ENCODE measurements at regions not wholly inside any gene's neighbourhood (a gene's known extent, or its start where the extent isn't known, plus 50 kb on each side); places are given as distances from the start of the nearest gene placed in this dataset.

GRCh38 chr6:44561060-44561623, 173.6 kb downstream of the CDC5L start:
- Histone ChIP-seq H3K36me3 (no peaks in the 10 kb centered on the region), H3K4me3 (peak overlapping the region in 1 of 4 donors; percentile 16), H3K27me3 (peaks cover 0 to 4% of the 10 kb centered on the region in 2 donors), H3K4me1 (peaks cover 0 to 5% (median 0%) of the 10 kb centered on the region in 4 donors), H3K27ac (no peak overlapping the region), H3K9me3 (no peaks in the 10 kb centered on the region)
- DNase-seq: no peak
- TF ChIP-seq POLR2A (IDR thresholded peaks at IDR 0.05): no peak
- TF ChIP-seq CTCF (IDR thresholded peaks at IDR 0.05): no peak

- H3K27me3 ChIP-seq: peaks cover 0 to 4% of the 10 kb centered on the region in 2 donors
- no peak for DNase-seq
- H3K36me3 ChIP-seq: no peaks in the 10 kb centered on the region
- H3K4me1 ChIP-seq: peaks cover 0 to 5% (median 0%) of the 10 kb centered on the region in 4 donors
- no peak overlapping the region for H3K4me3 ChIP-seq
- no peaks in the 10 kb centered on the region for H3K9me3 ChIP-seq
- TF ChIP-seq POLR2A (IDR thresholded peaks at IDR 0.05): no peak
- no peak for TF ChIP-seq CTCF (IDR thresholded peaks at IDR 0.05)
- H3K27ac ChIP-seq: no peak overlapping the region
These were observed 174.5 kb downstream of the CDC5L start for GRCh38 chr6:44561832-44562665.

- H3K27ac ChIP-seq: no peak overlapping the region
- TF ChIP-seq CTCF (IDR thresholded peaks at IDR 0.05): no peak
- no peak for TF ChIP-seq POLR2A (IDR thresholded peaks at IDR 0.05)
These were observed 175.9 kb downstream of the CDC5L start for GRCh38 chr6:44563397-44563796.

GRCh38 chr6:44564906-44565524, 177.5 kb downstream of the CDC5L start:
- Histone ChIP-seq H3K4me1 (peaks cover 0 to 15% (median 0%) of the 10 kb centered on the region in 4 donors), H3K9me3 (no peaks in the 10 kb centered on the region), H3K4me3 (no peak overlapping the region), H3K27me3 (peaks cover 0 to 4% of the 10 kb centered on the region in 2 donors), H3K27ac (no peak overlapping the region), H3K36me3 (no peaks in the 10 kb centered on the region)
- TF ChIP-seq CTCF (IDR thresholded peaks at IDR 0.05): no peak
- DNase-seq: no peak

More at GRCh38 chr6:44563397-44563796, 175.9 kb downstream of the CDC5L start:
- peaks cover 0 to 4% of the 10 kb centered on the region in 2 donors for H3K27me3 ChIP-seq
- H3K4me3 ChIP-seq: no peak overlapping the region
- peaks cover 0 to 5% (median 0%) of the 10 kb centered on the region in 4 donors for H3K4me1 ChIP-seq
- no peaks in the 10 kb centered on the region for H3K9me3 ChIP-seq
- DNase-seq: no peak
- H3K36me3 ChIP-seq: no peaks in the 10 kb centered on the region

- H3K27me3 ChIP-seq: no peaks in the 10 kb centered on the region
These were observed 179.9 kb downstream of the CDC5L start for GRCh38 chr6:44567406-44567805.

More at GRCh38 chr6:44567406-44567805, 179.9 kb downstream of the CDC5L start:
- no peak for DNase-seq
- peaks cover 0 to 10% (median 0%) of the 10 kb centered on the region in 4 donors for H3K4me1 ChIP-seq
- H3K4me3 ChIP-seq: no peak overlapping the region
- no peak overlapping the region for H3K27ac ChIP-seq
- no peak for TF ChIP-seq CTCF (IDR thresholded peaks at IDR 0.05)
- no peak for TF ChIP-seq POLR2A (IDR thresholded peaks at IDR 0.05)
- H3K9me3 ChIP-seq: no peaks in the 10 kb centered on the region
- no peaks in the 10 kb centered on the region for H3K36me3 ChIP-seq

All from Peyer's patch (tissue), 4 donors.